ENCODE measurements at regions not wholly inside any gene's neighbourhood (a gene's known extent, or its start where the extent isn't known, plus 50 kb on each side); places are given as distances from the start of the nearest gene placed in this dataset.

- no peak for TF ChIP-seq GATA3 (IDR thresholded peaks at IDR 0.05; ENCODE audit: low read depth, low read length)
- TF ChIP-seq GATA2 (IDR thresholded peaks at IDR 0.05; ENCODE audit: low read depth, low read length) = no peak
Measured at GRCh38 chr2:150571121-150571520, 83.7 kb upstream of the RND3 start.

Data from SH-SY5Y (cell line).